ENCODE measurements at regions not wholly inside any gene's neighbourhood (a gene's known extent, or its start where the extent isn't known, plus 50 kb on each side); places are given as distances from the start of the nearest gene placed in this dataset.
"Not testable (repeated sequence)": the region's sequence is repeated elsewhere in the genome, so short reads cannot be mapped to it uniquely, and the experiment has no call there.

- no peak for DNase-seq (ENCODE audit: low read depth)
- no peak overlapping the region for H3K4me3 ChIP-seq (ENCODE audit: low read length)
- no peak for TF ChIP-seq CTCF (conservative IDR thresholded peaks at IDR 0.05; ENCODE audit: low read depth, low read length)
Observed at GRCh38 chr13:87311165-87311564, 360.0 kb upstream of the SLITRK5 start.

- no peak for TF ChIP-seq CTCF (conservative IDR thresholded peaks at IDR 0.05; ENCODE audit: low read depth, low read length)
- DNase-seq (ENCODE audit: low read depth): no peak
Observed at GRCh38 chr13:87314822-87315221, 356.3 kb upstream of the SLITRK5 start.

GRCh38 chr13:87322386-87322785 lies 348.8 kb upstream of the SLITRK5 start:
- DNase-seq (ENCODE audit: low read depth): no peak
- H3K4me3 ChIP-seq (ENCODE audit: low read length): no peak overlapping the region
- no peak for TF ChIP-seq CTCF (conservative IDR thresholded peaks at IDR 0.05; ENCODE audit: low read depth, low read length)

More at GRCh38 chr13:87314822-87315221, 356.3 kb upstream of the SLITRK5 start:
- no peak overlapping the region for H3K4me3 ChIP-seq (ENCODE audit: low read length)

- no peak for DNase-seq (ENCODE audit: low read depth)
- no peak overlapping the region for H3K4me3 ChIP-seq (ENCODE audit: low read length)
- TF ChIP-seq CTCF (conservative IDR thresholded peaks at IDR 0.05; ENCODE audit: low read depth, low read length): no peak
Observed at GRCh38 chr13:87324558-87324957, 346.6 kb upstream of the SLITRK5 start.

GRCh38 chr13:87331178-87331577 lies 340.0 kb upstream of the SLITRK5 start:
- DNase-seq (ENCODE audit: low read depth): peak; percentile 81
- no peak for TF ChIP-seq CTCF (conservative IDR thresholded peaks at IDR 0.05; ENCODE audit: low read depth, low read length)
- H3K4me3 ChIP-seq (ENCODE audit: low read length): no peak overlapping the region

GRCh38 chr13:87333599-87333998 lies 337.6 kb upstream of the SLITRK5 start:
- no peak overlapping the region for H3K4me3 ChIP-seq (ENCODE audit: low read length)
- DNase-seq (ENCODE audit: low read depth): no peak
- TF ChIP-seq CTCF (conservative IDR thresholded peaks at IDR 0.05; ENCODE audit: low read depth, low read length): no peak

- TF ChIP-seq CTCF (conservative IDR thresholded peaks at IDR 0.05; ENCODE audit: low read depth, low read length): no peak
- no peak overlapping the region for H3K4me3 ChIP-seq (ENCODE audit: low read length)
- no peak for DNase-seq (ENCODE audit: low read depth)
Observed at GRCh38 chr13:87334176-87334575, 337.0 kb upstream of the SLITRK5 start.

GRCh38 chr13:87336346-87336889 lies 334.8 kb upstream of the SLITRK5 start:
- DNase-seq (ENCODE audit: low read depth); H3K4me3 ChIP-seq (ENCODE audit: low read length): not testable (repeated sequence)

Data from retinal pigment epithelial cell (primary cell).